Dedifferentiated amniotic fluid mesenchymal stem cell (primary cell): ENCODE measurements at regions not wholly inside any gene's neighbourhood (a gene's known extent, or its start where the extent isn't known, plus 50 kb on each side); places are given as distances from the start of the nearest gene placed in this dataset.
"Not testable (repeated sequence)": the region's sequence is repeated elsewhere in the genome, so short reads cannot be mapped to it uniquely, and the experiment has no call there.

Source experiments
- DNase-seq: peaks from one replicate; pipeline ENCODE4 v3.0.0-alpha.2; 2016; ENCODE audit errors: extremely low spot score

DNA sequence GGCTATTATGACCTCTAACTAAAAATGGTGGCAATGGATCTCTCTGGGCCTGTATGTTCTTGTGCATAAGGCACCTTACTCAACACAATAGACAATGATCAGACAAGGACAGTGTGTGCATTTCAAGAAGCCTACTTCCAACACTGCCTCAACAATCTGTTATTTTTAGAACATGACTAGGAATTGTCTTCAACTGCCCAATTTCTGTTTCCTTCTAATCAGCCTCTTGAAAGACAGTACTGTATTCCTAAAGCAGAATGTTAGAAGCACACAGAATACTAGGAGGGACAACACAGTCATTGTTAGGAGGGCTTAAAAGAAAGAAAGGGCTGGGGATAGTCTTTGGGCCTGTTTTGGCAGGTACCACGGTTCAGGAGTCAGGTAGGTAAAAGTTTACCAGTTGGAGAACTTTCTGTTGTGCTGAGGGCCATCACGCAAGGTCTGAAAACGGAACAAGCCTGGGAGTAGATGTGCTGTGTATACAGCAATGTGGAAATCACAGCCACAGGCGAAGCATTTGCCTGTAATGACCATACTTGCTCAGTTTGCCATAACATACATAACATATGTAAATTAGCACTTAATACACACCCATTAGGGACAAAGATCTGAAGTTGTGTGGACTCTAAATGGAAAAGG is 100.8 kb upstream of the ATXN3L start:
- no peak for DNase-seq

- no peak for DNase-seq
These were observed 100.1 kb upstream of the ATXN3L start for GRCh38 chrX:13419918-13420317.

GRCh38 chrX:13419276-13419675 is 99.4 kb upstream of the ATXN3L start:
- no peak for DNase-seq

GRCh38 chrX:13418126-13419097 is 98.6 kb upstream of the ATXN3L start:
- DNase-seq = no peak

DNA sequence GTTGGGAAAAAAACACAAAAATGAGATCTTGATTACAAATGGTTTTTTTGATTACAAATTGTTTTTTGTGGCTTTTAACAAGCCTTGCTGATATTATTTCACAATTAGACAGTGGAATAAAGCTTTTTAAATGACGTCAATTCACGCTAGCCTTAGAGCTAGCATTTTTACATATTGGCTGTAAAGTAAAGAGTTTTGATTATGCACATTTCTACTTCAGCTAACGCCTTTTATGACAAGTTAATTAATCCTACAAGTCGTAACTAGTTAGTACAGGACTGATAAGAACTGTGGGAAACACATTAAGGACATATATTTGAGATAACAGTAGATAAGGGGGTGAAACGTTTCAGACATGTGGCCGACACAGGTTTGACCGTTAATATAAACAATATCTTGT is 95.7 kb upstream of the ATXN3L start:
- DNase-seq = no peak

DNA sequence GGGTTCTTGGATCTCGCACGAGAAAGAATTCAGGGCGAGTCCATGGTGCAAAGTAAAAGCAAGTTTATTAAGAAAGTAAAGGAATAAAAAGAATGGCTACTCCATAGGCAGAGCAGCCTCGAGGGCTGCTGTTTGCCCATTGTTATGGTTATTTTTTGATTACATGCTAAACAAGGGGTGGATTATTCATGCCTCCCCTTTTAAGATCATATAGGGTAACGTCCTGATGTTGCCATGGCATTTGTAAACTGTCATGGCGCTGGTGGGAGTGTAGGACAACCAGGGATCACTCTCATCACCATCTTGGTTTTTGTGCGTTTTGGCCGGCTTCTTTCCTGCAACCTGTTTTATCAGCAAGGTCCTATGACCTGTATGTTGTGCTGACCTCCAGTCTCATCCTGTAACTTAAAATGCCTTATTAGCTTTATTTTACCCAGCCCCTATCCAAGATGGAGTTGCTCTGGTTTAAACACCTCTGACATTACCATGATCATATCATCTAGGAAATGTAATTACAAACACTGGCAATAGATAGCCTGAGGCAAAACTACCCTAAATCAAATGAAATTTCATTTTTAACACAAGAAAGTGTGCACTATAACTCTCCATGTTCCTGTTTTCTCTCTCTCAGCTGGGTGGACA is 94.3 kb upstream of the ATXN3L start:
- DNase-seq = no peak

DNA sequence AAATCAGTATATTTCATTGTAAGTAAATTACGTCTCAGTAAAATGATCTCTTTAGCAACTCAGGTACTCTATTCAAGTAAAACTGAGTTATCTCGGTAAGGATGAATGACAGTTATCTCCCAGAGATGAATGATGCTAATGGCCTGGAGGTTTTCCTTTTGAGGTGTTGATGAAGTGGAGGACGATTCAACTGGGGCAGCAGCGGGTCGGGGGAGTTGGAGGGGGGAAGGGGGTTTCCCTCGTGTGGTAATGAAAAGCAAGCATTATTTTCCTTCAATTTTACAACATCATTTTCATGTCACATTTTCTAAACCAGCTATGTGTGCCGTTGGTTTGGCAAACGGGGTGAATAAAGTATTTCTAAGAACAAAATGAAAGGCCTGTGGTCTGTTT is 92.4 kb upstream of the ATXN3L start:
- DNase-seq = no peak

DNA sequence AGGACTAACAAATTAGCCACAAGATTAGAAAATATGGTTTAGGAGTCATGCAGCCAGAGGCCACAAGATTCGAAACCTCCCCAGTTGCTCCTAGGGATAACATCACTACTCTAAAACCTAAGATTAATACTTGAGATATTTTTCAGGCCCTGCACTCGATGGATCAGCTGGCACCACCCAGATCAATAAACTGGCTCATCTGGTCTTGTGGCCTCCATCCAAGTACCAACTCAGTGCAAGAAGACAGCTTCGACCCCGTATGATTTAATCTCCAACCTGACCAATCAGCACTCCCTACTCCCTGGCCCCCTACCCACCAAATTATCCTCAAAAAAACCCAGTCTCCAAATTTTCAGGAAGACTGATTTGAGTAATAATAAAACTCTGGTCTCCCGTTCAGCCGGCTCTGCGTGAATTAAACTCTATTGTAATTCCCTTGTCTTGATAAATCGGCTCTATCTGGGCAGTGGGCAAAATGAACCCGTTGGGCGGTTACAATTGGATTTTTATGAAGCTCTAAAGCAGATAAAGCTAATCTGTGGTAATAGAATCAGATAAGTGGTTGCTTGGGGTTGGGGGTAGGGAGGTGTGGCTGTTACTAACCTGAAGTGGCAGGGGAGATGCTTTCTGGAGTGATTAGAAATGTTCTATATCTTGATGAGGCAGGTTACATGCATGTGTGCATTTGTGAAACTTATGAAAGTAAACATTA is 91.8 kb upstream of the ATXN3L start:
- no peak for DNase-seq

DNA sequence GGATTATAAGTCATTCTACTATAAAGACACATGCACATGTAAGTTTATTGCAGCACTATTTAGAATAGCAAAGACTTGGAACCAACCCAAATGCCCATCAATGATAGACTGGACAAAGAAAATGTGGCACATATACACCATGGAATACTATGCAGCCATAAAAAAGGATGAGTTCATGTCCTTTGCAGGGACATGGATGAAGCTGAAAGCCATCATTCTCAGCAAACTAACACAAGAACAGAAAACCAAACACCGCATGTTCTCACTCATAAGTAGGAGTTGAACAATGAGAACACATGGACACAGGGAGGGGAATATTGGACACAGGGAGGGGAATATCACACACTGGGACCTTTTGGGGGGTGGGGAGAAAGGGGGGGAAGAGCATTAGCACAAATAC is 88.7 kb upstream of the ATXN3L start:
- not testable (repeated sequence) for DNase-seq

DNA sequence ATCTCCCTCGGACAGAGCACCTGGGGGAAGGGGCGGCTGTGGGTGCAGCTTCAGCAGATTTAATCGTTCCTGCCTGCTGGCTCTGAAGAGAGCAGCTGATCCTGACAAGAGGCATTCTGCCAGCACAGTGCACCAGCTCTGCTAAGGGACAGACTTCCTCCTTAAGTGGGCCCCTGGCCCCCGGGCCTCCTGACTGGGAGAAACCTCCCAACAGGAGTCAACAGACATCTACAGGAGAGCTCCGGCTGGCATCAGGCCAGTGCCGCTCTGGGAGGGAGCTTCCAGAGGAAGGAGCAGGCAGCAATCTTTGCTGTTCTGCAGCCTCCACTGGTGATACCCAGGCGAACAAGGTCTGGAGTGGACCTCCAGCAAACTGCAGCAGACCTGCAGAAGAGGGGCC is 84.9 kb upstream of the ATXN3L start:
- not testable (repeated sequence) for DNase-seq

- DNase-seq = no peak
These were observed 84.5 kb upstream of the ATXN3L start for GRCh38 chrX:13404364-13404763.

GRCh38 chrX:13401724-13402123 is 81.9 kb upstream of the ATXN3L start:
- no peak for DNase-seq

DNA sequence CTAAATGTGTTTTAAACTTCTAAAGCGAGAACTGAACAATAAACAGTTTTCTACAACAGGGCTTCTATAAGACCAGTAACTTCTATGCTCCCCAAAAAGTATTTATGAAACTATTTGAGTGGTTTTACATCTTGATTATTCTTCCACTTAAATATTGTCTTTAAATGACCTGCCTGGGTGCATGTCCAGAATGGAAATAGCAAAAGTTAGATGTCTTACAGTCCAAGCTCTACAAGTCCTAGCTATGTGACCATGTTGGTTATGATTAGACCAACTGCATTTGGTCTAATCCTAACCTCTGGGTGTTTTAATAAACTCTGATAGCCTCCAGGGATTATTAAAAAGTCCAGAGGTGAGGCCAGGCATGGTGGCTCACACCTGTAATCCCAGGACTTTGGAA is 79.0 kb upstream of the ATXN3L start:
- DNase-seq = no peak

- DNase-seq = peak; percentile 98
These were observed 78.3 kb upstream of the ATXN3L start for GRCh38 chrX:13397878-13398818.

DNA sequence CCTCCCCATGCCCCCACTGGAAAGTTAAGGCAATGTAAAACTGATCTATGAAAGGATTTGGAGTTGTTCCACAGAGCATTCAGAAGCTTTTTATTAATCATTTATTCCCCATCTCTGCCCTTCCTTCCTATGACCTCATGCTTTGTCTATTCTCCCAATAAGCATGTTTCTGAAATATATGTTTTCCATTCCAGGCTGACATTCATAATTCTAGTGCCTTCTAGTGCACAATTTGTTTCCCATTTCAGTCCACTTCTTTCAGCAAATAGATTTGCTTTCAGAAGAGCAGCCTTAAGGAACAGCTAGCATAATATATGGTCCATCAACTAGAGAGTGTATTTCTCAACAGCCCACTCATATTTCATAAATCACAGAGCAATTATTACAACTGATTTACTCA is 77.1 kb upstream of the ATXN3L start:
- peak; percentile 31 for DNase-seq

DNA sequence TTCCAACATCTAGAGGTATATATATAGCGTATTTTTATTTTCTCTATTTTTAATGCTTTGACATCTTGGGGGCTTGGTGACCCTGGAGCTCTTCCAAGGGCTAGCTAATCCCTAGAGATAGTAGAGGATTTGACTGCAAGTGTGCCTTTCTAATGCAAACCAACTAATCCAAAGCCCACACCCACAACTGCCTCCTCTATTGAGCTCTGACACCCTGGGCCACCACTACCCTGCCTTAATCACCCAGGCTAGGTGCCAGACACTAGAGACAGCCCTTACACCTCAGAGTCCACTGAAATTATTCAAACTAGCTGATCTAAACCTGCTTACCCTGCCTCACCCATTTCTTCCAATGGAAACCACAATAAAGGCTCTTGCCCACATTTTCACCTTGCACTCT is 69.6 kb upstream of the ATXN3L start:
- no peak for DNase-seq

- no peak for DNase-seq
These were observed 68.0 kb upstream of the ATXN3L start for GRCh38 chrX:13387666-13388494.

DNA sequence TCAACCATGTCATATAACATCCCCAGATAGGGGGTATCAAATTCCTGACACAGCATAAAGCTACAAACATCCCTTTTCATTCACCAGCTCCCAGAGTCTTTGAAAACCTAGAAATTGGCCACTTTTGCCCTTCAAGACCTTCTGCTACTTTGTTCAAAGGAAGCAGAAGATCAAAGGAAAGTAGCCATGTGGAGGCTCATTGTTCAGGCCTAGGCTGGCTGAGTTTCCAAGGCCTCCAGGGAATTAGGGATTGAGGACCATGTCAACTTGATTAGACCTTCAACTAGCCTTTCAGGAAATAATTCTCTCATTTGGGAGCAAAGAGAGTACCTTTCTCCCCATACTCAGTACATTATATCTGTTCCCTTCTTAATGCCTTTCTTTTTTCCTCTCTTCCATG is 66.8 kb upstream of the ATXN3L start:
- no peak for DNase-seq

DNA sequence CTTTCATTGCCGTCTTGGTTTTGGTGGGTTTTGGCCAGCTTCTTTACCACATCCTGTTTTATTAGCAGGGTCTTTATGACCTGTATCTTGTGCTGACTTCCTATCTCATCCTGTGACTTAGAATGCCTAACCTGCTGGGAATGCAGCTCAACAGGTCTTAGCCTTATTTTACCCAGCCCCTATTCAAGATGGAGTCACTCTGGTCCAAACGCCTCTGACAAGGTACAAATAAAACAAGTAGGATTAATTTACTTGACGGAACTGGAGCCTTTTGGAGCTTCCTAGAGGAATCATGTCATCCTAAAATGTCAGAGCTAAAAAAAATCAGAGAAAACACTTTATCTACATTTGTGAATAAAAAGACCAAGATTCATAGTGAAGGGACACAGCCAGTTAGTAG is 66.2 kb upstream of the ATXN3L start:
- DNase-seq = no peak

GRCh38 chrX:13383907-13384306 is 64.1 kb upstream of the ATXN3L start:
- DNase-seq = no peak
